ENCODE measurements at regions not wholly inside any gene's neighbourhood (a gene's known extent, or its start where the extent isn't known, plus 50 kb on each side); places are given as distances from the start of the nearest gene placed in this dataset.

DNA sequence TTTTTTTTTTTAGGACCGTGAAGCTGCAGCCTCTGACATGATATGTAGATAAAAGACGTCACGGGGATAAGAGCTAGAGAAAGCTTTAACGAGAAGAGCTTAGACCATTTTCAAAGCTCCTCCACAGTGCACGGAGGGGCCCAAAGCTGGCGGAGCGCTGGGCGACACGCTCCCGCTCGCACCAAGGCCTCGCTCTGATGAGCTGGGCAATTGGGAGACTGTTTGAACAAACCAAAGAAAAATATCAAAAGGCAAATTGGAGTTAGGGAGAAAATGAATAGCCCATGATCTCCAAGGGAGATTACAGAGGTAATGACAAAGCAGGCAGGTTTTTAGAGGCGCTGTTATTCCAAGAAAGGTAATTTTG is 179.4 kb downstream of the SREK1 start:
- TF ChIP-seq POLR2A (IDR thresholded peaks at IDR 0.05), result no peak
- TF ChIP-seq, protein P1, sequence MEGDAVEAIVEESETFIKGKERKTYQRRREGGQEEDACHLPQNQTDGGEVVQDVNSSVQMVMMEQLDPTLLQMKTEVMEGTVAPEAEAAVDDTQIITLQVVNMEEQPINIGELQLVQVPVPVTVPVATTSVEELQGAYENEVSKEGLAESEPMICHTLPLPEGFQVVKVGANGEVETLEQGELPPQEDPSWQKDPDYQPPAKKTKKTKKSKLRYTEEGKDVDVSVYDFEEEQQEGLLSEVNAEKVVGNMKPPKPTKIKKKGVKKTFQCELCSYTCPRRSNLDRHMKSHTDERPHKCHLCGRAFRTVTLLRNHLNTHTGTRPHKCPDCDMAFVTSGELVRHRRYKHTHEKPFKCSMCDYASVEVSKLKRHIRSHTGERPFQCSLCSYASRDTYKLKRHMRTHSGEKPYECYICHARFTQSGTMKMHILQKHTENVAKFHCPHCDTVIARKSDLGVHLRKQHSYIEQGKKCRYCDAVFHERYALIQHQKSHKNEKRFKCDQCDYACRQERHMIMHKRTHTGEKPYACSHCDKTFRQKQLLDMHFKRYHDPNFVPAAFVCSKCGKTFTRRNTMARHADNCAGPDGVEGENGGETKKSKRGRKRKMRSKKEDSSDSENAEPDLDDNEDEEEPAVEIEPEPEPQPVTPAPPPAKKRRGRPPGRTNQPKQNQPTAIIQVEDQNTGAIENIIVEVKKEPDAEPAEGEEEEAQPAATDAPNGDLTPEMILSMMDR (IDR thresholded peaks at IDR 0.05), result no peak
